Testis (tissue), 2 donors: ENCODE measurements at regions not wholly inside any gene's neighbourhood (a gene's known extent, or its start where the extent isn't known, plus 50 kb on each side); places are given as distances from the start of the nearest gene placed in this dataset.

ENCODE experiments used
- DNase-seq: peaks from one replicate; pipeline ENCODE4 v3.0.0-alpha.2; 2019
- H3K27ac ChIP-seq, 2 donors: fragments of 200-600 bp; sonication (generic); one replicate each; pipeline ENCODE4 v1.5.1; 2019
- H3K27me3 ChIP-seq: fragments of 200-600 bp; sonication (generic); one replicate; pipeline ENCODE4 v1.5.1; 2019
- H3K36me3 ChIP-seq: fragments of 200-600 bp; sonication (generic); one replicate; pipeline ENCODE4 v1.5.1; 2017; ENCODE audit warnings: low read depth; ENCODE audit errors: missing control alignments
- H3K4me1 ChIP-seq: fragments of 200-600 bp; sonication (generic); one replicate; pipeline ENCODE4 v1.5.1; 2019
- H3K4me3 ChIP-seq, 2 donors: fragments of 200-600 bp; sonication (generic); one replicate each; pipeline ENCODE4 v1.5.1; 2017 to 2019
- H3K9me3 ChIP-seq: fragments of 200-600 bp; sonication (generic); one replicate; pipeline ENCODE4 v1.5.1; 2017
- POLR2A ChIP-seq: fragments of 450-650 bp; IDR thresholded peaks from one replicate; pipeline ENCODE4 v1.6.1; 2017; ENCODE audit warnings: antibody characterized with exemption, mild to moderate bottlenecking, moderate library complexity
- WGBS, 2 donors: methylation state at CpG; one replicate each; pipeline ENCODE4 v1.1.5; 2018; 5-methylcytosine and 5-hydroxymethylcytosine counted together
- intact Hi-C: fragments of 100-400 bp; cut with DNase I; formaldehyde crosslinking; loops from one replicate; pipeline ENCODE4 v1.15.1; 2023; ENCODE audit warnings: low total_unique reads
- TF ChIP-seq, protein P1 (sequence below), 3 experiments: fragments of 450-650 bp in 2 of 3; fragments of 200-600 bp in 1 of 3; sonication (generic) in 1 of 3; IDR thresholded peaks; one replicate each; pipeline ENCODE4 v1.5.1; 2016 to 2019; ENCODE audit warnings: antibody characterized with exemption in 3 of 3, mild to moderate bottlenecking in 2 of 3, moderate library complexity in 1 of 3

DNA sequence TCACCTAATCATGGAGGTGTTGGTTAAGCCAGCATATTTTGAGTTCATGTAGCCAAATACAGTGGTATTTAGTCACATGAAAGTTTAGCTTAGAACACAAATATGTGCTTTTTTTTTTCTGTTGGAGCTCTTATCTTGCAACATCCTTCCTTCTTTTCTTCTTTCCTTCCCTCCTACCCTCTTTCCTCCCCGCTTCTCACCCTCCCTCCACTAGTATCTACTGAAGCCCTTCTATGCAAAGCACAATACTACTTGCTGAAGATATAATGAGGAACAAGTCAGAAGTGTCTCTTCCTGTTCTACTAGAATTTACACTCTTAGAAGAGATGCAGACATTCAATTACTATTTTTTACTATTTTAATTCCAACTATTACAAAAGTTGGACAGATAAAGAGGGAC lies 105.0 kb upstream of the ITGA4 start:
- WGBS, 2 donors = 73 to 76% methylated on average over 1 of the region's 1 CpG
- H3K4me3 ChIP-seq = no peak overlapping the region
- intact Hi-C loops = no loop called here

DNA sequence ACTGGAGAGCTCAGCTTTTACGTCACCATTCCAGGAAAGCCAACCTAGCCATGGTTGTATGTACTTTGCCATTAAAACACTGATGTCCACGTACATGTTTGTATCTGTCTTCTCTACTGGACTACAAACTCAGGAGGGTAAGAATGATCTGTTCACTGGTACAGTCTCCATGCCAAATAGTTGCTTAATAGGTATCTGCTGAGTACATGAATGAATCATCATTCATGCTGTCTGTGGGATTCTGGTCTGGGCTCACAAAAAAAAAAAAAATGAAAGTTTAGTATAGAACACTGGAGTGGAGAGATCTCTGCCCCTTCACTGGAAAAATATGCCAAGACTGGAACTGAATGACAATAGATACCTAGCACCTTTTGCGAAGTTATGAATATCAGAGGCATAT lies 102.6 kb upstream of the ITGA4 start:
- Histone ChIP-seq H3K27ac (no peak overlapping the region), H3K4me3 (no peak overlapping the region), H3K9me3 (no peaks in the 10 kb centered on the region), H3K36me3 (no peaks in the 10 kb centered on the region), H3K4me1 (no peaks in the 10 kb centered on the region), H3K27me3 (no peaks in the 10 kb centered on the region)
- 94 to 95% methylated on average over 3 of the region's 3 CpGs for WGBS, 2 donors
- intact Hi-C loops = no loop called here
- TF ChIP-seq, protein P1, sequence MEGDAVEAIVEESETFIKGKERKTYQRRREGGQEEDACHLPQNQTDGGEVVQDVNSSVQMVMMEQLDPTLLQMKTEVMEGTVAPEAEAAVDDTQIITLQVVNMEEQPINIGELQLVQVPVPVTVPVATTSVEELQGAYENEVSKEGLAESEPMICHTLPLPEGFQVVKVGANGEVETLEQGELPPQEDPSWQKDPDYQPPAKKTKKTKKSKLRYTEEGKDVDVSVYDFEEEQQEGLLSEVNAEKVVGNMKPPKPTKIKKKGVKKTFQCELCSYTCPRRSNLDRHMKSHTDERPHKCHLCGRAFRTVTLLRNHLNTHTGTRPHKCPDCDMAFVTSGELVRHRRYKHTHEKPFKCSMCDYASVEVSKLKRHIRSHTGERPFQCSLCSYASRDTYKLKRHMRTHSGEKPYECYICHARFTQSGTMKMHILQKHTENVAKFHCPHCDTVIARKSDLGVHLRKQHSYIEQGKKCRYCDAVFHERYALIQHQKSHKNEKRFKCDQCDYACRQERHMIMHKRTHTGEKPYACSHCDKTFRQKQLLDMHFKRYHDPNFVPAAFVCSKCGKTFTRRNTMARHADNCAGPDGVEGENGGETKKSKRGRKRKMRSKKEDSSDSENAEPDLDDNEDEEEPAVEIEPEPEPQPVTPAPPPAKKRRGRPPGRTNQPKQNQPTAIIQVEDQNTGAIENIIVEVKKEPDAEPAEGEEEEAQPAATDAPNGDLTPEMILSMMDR (IDR thresholded peaks at IDR 0.05) = no peak
- TF ChIP-seq POLR2A = no peak
- no peak for DNase-seq

More for the DNA sequence above, 105.0 kb upstream of the ITGA4 start:
- no peak for DNase-seq
- Histone ChIP-seq H3K4me1 (no peaks in the 10 kb centered on the region), H3K9me3 (no peaks in the 10 kb centered on the region), H3K27ac (no peak overlapping the region), H3K36me3 (no peaks in the 10 kb centered on the region), H3K27me3 (no peaks in the 10 kb centered on the region)
- TF ChIP-seq POLR2A = no peak
- TF ChIP-seq, protein P1 (IDR thresholded peaks at IDR 0.05) = no peak

DNA sequence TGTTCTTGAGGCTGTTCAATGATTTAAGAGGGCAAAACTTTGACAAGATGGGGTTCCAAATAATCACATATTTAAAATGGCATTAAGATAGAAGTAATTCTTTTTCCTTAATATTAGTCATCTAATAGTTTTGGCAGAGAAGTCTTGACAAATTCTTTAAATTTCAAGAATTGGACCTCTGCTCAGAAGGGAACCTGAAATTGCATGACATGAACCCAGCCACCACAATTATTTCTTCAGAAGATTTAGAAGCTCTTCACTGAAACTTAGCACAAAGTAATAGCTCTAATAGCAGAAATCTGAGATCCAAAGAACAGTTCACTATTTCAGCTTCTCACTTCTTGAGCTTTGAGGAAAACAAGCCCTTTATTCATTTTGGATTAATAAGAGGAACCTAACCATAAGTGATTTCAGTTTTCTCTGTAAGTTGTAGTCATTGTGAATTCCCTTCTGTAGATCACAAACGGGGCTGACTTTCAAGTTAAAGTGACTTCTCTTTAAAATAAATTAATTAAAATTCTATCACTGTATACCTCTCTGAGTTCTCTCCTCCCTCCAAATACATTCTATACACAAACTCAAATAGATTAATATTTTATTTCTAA lies 100.6 kb upstream of the ITGA4 start:
- Histone ChIP-seq H3K9me3 (no peaks in the 10 kb centered on the region), H3K4me3 (no peak overlapping the region), H3K27ac (no peak overlapping the region), H3K36me3 (no peaks in the 10 kb centered on the region), H3K4me1 (no peaks in the 10 kb centered on the region), H3K27me3 (no peaks in the 10 kb centered on the region)
- 76 to 84% methylated on average over 1 of the region's 1 CpG for WGBS, 2 donors
- TF ChIP-seq, protein P1 (IDR thresholded peaks at IDR 0.05) = no peak
- no peak for TF ChIP-seq POLR2A
- intact Hi-C loops = no loop called here
- DNase-seq = no peak

DNA sequence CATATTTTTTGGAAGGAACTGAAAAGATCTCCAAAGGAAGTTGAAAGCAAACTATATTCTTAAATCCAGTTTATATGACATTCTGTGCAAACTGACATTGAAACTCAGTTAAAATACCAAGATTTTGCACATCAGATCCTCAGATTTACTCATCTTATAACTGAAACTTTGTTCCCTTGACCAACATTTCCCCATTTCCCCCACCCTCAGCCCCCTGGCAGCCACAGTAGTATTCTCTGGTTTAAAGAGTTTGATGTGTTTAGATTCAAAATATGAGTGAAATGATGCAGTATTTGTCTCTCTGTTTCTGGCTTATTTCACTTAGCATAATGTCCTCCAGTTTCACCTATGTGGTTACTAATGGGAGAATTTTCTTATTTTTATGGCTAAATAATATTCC lies 99.2 kb upstream of the ITGA4 start:
- Histone ChIP-seq H3K4me3 (no peak overlapping the region), H3K4me1 (no peaks in the 10 kb centered on the region), H3K36me3 (no peaks in the 10 kb centered on the region), H3K9me3 (no peaks in the 10 kb centered on the region), H3K27ac (no peak overlapping the region), H3K27me3 (no peaks in the 10 kb centered on the region)
- no peak for TF ChIP-seq POLR2A
- TF ChIP-seq, protein P1 (IDR thresholded peaks at IDR 0.05) = no peak
- DNase-seq = no peak
- intact Hi-C loops = no loop called here

DNA sequence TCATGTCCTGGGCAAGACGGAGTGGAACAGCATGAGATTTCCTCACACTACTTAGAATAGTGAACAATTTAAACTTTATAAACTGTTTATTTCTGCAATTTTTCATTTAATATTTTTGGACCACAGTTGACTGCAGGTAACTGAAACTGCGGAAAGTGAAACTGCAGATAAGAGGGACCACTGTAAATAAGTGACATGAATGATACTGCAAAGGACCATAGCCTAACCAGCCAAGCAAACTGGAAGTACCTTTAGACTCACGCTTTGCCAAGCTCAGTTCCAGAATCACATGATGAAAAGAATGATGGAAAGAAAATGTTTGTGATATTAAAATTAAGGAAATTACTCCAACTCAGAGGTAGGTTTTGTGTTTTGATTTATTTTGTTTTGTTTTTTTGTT lies 94.6 kb upstream of the ITGA4 start:
- intact Hi-C loops = no loop called here
- H3K27ac ChIP-seq = no peak overlapping the region
- no peaks in the 10 kb centered on the region for H3K9me3 ChIP-seq
- TF ChIP-seq POLR2A = no peak
- TF ChIP-seq, protein P1 (IDR thresholded peaks at IDR 0.05) = no peak
- H3K36me3 ChIP-seq = no peaks in the 10 kb centered on the region
- 92 to 93% methylated on average over 3 of the region's 3 CpGs for whole genome bisulfite sequencing, 2 donors
- H3K4me3 ChIP-seq = no peak overlapping the region
- H3K27me3 ChIP-seq = no peaks in the 10 kb centered on the region
- DNase-seq = no peak
- no peaks in the 10 kb centered on the region for H3K4me1 ChIP-seq
